Lung (tissue), 11 donors: ENCODE measurements at regions not wholly inside any gene's neighbourhood (a gene's known extent, or its start where the extent isn't known, plus 50 kb on each side); places are given as distances from the start of the nearest gene placed in this dataset.
"Not testable (repeated sequence)": the region's sequence is repeated elsewhere in the genome, so short reads cannot be mapped to it uniquely, and the experiment has no call there.

ENCODE experiments used
- ATAC-seq: fragments of 200-7000 bp; cut with Tn5 transposase; one replicate; pipeline ENCODE4 v1.9.1; 2020; ENCODE audit warnings: moderate number of reproducible peaks; ENCODE audit not compliant: insufficient read depth, low FRiP score
- DNase-seq, 3 donors: peaks; one replicate each; pipeline ENCODE4 v3.0.0-alpha.2; 2013 to 2017
- H3K27ac ChIP-seq, 2 donors: one replicate each; pipeline ENCODE4 v1.5.1; 2013; ENCODE audit warnings: mild to moderate bottlenecking in 2 of 2, moderate library complexity in 2 of 2, control low read depth in 1 of 2, inconsistent platforms in 1 of 2, low read depth in 1 of 2, low read length in 1 of 2
- H3K27me3 ChIP-seq, 3 donors: one replicate each; pipeline ENCODE4 v1.5.1; 2013; ENCODE audit warnings: low read length in 2 of 3; ENCODE audit not compliant: control insufficient read depth in 3 of 3, insufficient read depth in 3 of 3
- H3K36me3 ChIP-seq, 4 donors: one replicate each; pipeline ENCODE4 v1.5.1; 2013; ENCODE audit warnings: low read length in 4 of 4, mild to moderate bottlenecking in 1 of 4, moderate library complexity in 1 of 4; ENCODE audit not compliant: control insufficient read depth in 4 of 4, insufficient read depth in 4 of 4
- H3K4me1 ChIP-seq, 5 donors: one replicate each; pipeline ENCODE4 v1.5.1; 2013; ENCODE audit warnings: low read length in 5 of 5, mild to moderate bottlenecking in 2 of 5, moderate library complexity in 1 of 5; ENCODE audit not compliant: control insufficient read depth in 5 of 5, insufficient read depth in 5 of 5
- H3K4me3 ChIP-seq: one replicate; pipeline ENCODE4 v1.5.1; 2013; ENCODE audit warnings: mild to moderate bottlenecking, control low read depth, moderate library complexity
- H3K9ac ChIP-seq, 2 donors: one replicate each; pipeline ENCODE4 v1.5.1; 2013; ENCODE audit warnings: low read length in 2 of 2, control low read depth in 1 of 2; ENCODE audit not compliant: insufficient read depth in 1 of 2
- H3K9me3 ChIP-seq, 4 donors: one replicate each; pipeline ENCODE4 v1.5.1; 2013; ENCODE audit warnings: low read length in 3 of 4, mild to moderate bottlenecking in 1 of 4, moderate library complexity in 1 of 4; ENCODE audit not compliant: control insufficient read depth in 4 of 4, insufficient read depth in 3 of 4
- CTCF ChIP-seq: IDR thresholded peaks from 2 replicates; pipeline ENCODE4 v1.5.1; 2012; ENCODE audit warnings: mild to moderate bottlenecking; ENCODE audit errors: control extremely low read depth, extremely low read depth
- WGBS, 2 donors: extraction: QIAGEN DNeasy Blood & Tissue Kit; methylation state at CpG; one replicate each; pipeline ENCODE4 v1.1.7; 2013; 5-methylcytosine and 5-hydroxymethylcytosine counted together
- donor health status: control.
- donor health status: control.
- donor health status: Bipolar disorder and iron deficiency.
- donor health status: healthy.
- donor health status: DM: yes; HTN: yes; CAD: no.

- H3K27ac ChIP-seq = no peak overlapping the region
- 77 to 88% methylated on average over 6 of the region's 6 CpGs for WGBS, 2 donors
- H3K27me3 ChIP-seq = no peaks in the 10 kb centered on the region
- H3K4me1 ChIP-seq = no peaks in the 10 kb centered on the region
- DNase-seq (no peak), ATAC-seq (no peak)
- peaks cover 0 to 3% (median 1%) of the 10 kb centered on the region in 4 donors for H3K9me3 ChIP-seq
- H3K9ac ChIP-seq = no peak overlapping the region
- TF ChIP-seq CTCF = no peak
- H3K36me3 ChIP-seq = no peaks in the 10 kb centered on the region
- no peak overlapping the region for H3K4me3 ChIP-seq
These were observed 238.3 kb downstream of the NPR3 start for GRCh38 chr5:32949286-32949970.

GRCh38 chr5:32951003-32951402 is 239.9 kb downstream of the NPR3 start:
- H3K4me1 ChIP-seq = no peaks in the 10 kb centered on the region
- H3K4me3 ChIP-seq = no peak overlapping the region
- ATAC-seq = no peak
- no peak overlapping the region for H3K27ac ChIP-seq
- H3K36me3 ChIP-seq = no peaks in the 10 kb centered on the region
- no peak for DNase-seq
- no peak overlapping the region for H3K9ac ChIP-seq
- H3K27me3 ChIP-seq = no peaks in the 10 kb centered on the region
- peaks cover 0 to 3% (median 1%) of the 10 kb centered on the region in 4 donors for H3K9me3 ChIP-seq
- TF ChIP-seq CTCF = no peak

- ATAC-seq (no peak), DNase-seq (no peak)
- Histone ChIP-seq H3K36me3 (no peaks in the 10 kb centered on the region), H3K9me3 (peaks cover 0 to 3% (median under 1%) of the 10 kb centered on the region in 4 donors), H3K27me3 (no peaks in the 10 kb centered on the region), H3K27ac (no peak overlapping the region), H3K4me3 (no peak overlapping the region), H3K9ac (no peak overlapping the region), H3K4me1 (no peaks in the 10 kb centered on the region)
- WGBS, 2 donors = 89 to 97% methylated on average over 2 of the region's 2 CpGs
- no peak for TF ChIP-seq CTCF
These were observed 240.8 kb downstream of the NPR3 start for GRCh38 chr5:32951878-32952277.

- not testable (repeated sequence) for H3K36me3 ChIP-seq, ATAC-seq, H3K9me3 ChIP-seq, DNase-seq, H3K4me1 ChIP-seq, H3K4me3 ChIP-seq, H3K9ac ChIP-seq, H3K27me3 ChIP-seq, H3K27ac ChIP-seq
- 40 to 59% methylated on average over 2 of the region's 2 CpGs for WGBS, 2 donors
These were observed 241.3 kb downstream of the NPR3 start for GRCh38 chr5:32952421-32952820.
